NT2/D1 (cell line): ENCODE measurements at regions not wholly inside any gene's neighbourhood (a gene's known extent, or its start where the extent isn't known, plus 50 kb on each side); places are given as distances from the start of the nearest gene placed in this dataset.

Experiments
- SUZ12 ChIP-seq: IDR thresholded peaks from 2 replicates; pipeline ENCODE4 v1.6.1; 2011; ENCODE audit not compliant: insufficient read length, insufficient read depth; ENCODE audit errors: extremely low read depth
- YY1 ChIP-seq: IDR thresholded peaks from 2 replicates; pipeline ENCODE4 v1.6.1; 2011; ENCODE audit not compliant: insufficient read length, insufficient read depth
- ZNF274 ChIP-seq: IDR thresholded peaks from 2 replicates; pipeline ENCODE4 v1.6.1; 2011; ENCODE audit warnings: mild to moderate bottlenecking, low read depth, low read length

GRCh38 chrX:20414762-20415445, 148.2 kb upstream of the RPS6KA3 start:
- no peak for TF ChIP-seq ZNF274
- TF ChIP-seq YY1: no peak
- TF ChIP-seq SUZ12: no peak
